Spinal cord (tissue), 9 donors: ENCODE measurements at regions not wholly inside any gene's neighbourhood (a gene's known extent, or its start where the extent isn't known, plus 50 kb on each side); places are given as distances from the start of the nearest gene placed in this dataset.

Source experiments
- DNase-seq, 6 donors: peaks; one replicate each; pipeline versions ENCODE4 v3.0.0 to v3.0.0-alpha.2; 2013 to 2015; ENCODE audit warnings: low spot score in 6 of 6, low read depth in 4 of 6
- H3K27ac ChIP-seq: one replicate; pipeline ENCODE4 v1.5.1; 2013; ENCODE audit warnings: low read depth, low read length, control low read depth
- H3K27me3 ChIP-seq: one replicate; pipeline ENCODE4 v1.6.1; 2013; ENCODE audit warnings: low read length; ENCODE audit not compliant: control insufficient read depth, insufficient read depth
- H3K36me3 ChIP-seq: one replicate; pipeline ENCODE4 v1.6.1; 2013; ENCODE audit warnings: low read length; ENCODE audit not compliant: control insufficient read depth, insufficient read depth
- H3K4me1 ChIP-seq: one replicate; pipeline ENCODE4 v1.6.1; 2013; ENCODE audit warnings: low read length; ENCODE audit not compliant: control insufficient read depth, insufficient read depth
- H3K4me3 ChIP-seq: one replicate; pipeline ENCODE4 v1.5.1; 2013; ENCODE audit warnings: low read depth, low read length, control low read depth
- H3K9me3 ChIP-seq: one replicate; pipeline ENCODE4 v1.6.1; 2013; ENCODE audit warnings: low read length; ENCODE audit not compliant: control insufficient read depth, insufficient read depth
- WGBS: methylation state at CpG from one replicate; pipeline ENCODE4 v1.1.5; 2013; ENCODE audit warnings: missing lambda C conversion rate; ENCODE audit not compliant: insufficient coverage; 5-methylcytosine and 5-hydroxymethylcytosine counted together
- donor health status: healthy.

- WGBS = 33% methylated on average over 1 of the region's 2 CpGs
- no peaks in the 10 kb centered on the region for H3K36me3 ChIP-seq
- no peak for DNase-seq
- no peaks in the 10 kb centered on the region for H3K9me3 ChIP-seq
- no peaks in the 10 kb centered on the region for H3K4me1 ChIP-seq
- H3K27me3 ChIP-seq = no peaks in the 10 kb centered on the region
- no peak overlapping the region for H3K4me3 ChIP-seq
- no peak overlapping the region for H3K27ac ChIP-seq
Measured at GRCh38 chr1:244137276-244137675, 86.2 kb downstream of the ZBTB18 start.

GRCh38 chr1:244137725-244138124 lies 86.6 kb downstream of the ZBTB18 start:
- Histone ChIP-seq H3K9me3 (no peaks in the 10 kb centered on the region), H3K4me1 (no peaks in the 10 kb centered on the region), H3K27ac (no peak overlapping the region), H3K4me3 (no peak overlapping the region), H3K36me3 (no peaks in the 10 kb centered on the region), H3K27me3 (no peaks in the 10 kb centered on the region)
- WGBS = 76% methylated on average over 3 of the region's 6 CpGs
- DNase-seq = peak in 1 of 6 donors; percentile 23

DNA sequence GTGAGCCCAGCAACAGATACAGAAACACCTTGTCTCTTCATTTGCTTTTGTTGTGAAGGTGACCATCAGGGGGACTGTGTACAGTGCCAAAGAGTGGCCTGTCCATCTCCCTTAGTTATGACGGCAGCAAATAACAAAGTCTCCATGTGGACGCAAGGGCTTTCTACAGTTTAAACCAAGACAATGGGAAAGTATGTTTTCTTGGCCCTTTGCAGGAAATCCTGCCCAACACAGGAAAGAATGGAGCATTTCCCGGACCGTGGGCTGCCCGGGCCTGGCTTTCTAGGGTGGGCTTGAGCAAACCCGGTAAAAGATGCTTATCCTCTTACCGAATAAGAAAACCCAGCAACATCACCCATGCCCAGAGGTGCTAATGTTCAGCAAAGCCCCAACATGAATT lies 87.3 kb downstream of the ZBTB18 start:
- no peaks in the 10 kb centered on the region for H3K9me3 ChIP-seq
- no peak overlapping the region for H3K27ac ChIP-seq
- H3K4me3 ChIP-seq = no peak overlapping the region
- H3K36me3 ChIP-seq = no peaks in the 10 kb centered on the region
- no peak for DNase-seq
- 98% methylated on average over 5 of the region's 7 CpGs for WGBS
- no peaks in the 10 kb centered on the region for H3K27me3 ChIP-seq
- no peaks in the 10 kb centered on the region for H3K4me1 ChIP-seq

DNA sequence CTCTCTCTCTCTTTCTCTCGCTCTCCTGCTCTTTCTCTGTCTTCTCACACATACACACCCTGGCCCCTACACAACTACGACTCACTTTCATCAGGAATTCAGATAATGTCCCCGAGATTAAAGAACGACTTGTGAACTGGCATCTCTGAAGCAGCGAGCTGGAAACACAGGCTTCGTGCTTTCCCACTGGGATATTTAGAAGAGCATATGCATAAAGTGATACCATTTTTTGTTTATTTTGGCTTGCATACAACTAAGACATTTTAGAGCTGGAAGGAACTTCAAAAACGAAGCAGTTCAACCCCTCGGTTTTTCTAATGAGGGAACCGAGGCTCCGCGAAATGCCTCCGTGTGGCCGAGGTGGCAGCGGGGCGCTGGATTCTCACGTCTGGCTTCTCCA lies 88.6 kb downstream of the ZBTB18 start:
- peak in 2 of 6 donors; percentile 47 to 72 for DNase-seq
- no peak overlapping the region for H3K4me3 ChIP-seq
- WGBS = 64% methylated on average over 15 of the region's 16 CpGs
- H3K27ac ChIP-seq = no peak overlapping the region
- no peaks in the 10 kb centered on the region for H3K9me3 ChIP-seq
- no peaks in the 10 kb centered on the region for H3K36me3 ChIP-seq
- no peaks in the 10 kb centered on the region for H3K27me3 ChIP-seq
- no peaks in the 10 kb centered on the region for H3K4me1 ChIP-seq

DNA sequence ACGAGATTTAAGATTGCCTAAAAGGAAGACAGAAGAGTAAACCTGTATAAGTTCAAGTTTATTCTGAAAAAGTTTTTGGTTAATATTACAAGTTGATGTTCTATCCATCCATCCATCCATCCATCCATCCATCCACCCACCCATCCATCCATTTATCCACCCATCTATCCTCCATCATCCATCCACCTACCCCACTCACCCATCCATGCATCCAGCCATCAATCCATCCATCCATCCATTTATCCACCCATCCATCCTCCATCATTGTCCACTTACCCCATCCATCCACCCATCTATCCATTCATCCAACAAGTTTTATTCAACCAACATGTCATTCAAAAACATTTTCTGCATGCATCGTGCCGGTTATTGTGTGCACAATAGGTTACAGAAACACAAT lies 89.3 kb downstream of the ZBTB18 start:
- DNase-seq = no peak
- no peaks in the 10 kb centered on the region for H3K9me3 ChIP-seq
- no CpG with 5 or more reads among the region's 3 CpGs for WGBS
- H3K27me3 ChIP-seq = no peaks in the 10 kb centered on the region
- H3K4me1 ChIP-seq = no peaks in the 10 kb centered on the region
- H3K4me3 ChIP-seq = no peak overlapping the region
- no peak overlapping the region for H3K27ac ChIP-seq
- no peaks in the 10 kb centered on the region for H3K36me3 ChIP-seq

DNA sequence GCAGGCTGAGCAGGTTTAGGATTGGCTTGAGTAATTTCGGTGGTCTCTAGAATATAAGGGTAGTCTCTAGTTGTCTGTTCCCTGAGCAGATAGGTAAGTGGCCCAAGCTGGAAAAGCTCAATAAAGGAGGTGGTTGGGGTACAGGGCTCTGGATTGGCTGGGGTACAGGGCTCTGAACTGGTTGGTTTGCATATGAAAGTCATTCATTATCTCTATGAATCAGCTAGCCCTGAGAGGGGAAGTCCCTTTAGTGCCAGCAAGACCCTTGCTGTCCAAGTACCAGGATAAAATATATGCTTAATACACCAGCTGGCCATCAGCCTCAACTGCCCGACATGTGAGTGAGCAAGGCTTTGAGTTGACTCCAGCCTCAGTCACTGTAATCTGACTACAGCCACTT lies 93.0 kb downstream of the ZBTB18 start:
- Histone ChIP-seq H3K4me1 (no peaks in the 10 kb centered on the region), H3K27me3 (no peaks in the 10 kb centered on the region), H3K27ac (no peak overlapping the region), H3K4me3 (no peak overlapping the region), H3K36me3 (no peaks in the 10 kb centered on the region), H3K9me3 (no peaks in the 10 kb centered on the region)
- no peak for DNase-seq
- 100% methylated on average over 1 of the region's 2 CpGs for WGBS

GRCh38 chr1:244150071-244150470 lies 99.0 kb downstream of the ZBTB18 start:
- WGBS = 55% methylated on average over 5 of the region's 5 CpGs

DNA sequence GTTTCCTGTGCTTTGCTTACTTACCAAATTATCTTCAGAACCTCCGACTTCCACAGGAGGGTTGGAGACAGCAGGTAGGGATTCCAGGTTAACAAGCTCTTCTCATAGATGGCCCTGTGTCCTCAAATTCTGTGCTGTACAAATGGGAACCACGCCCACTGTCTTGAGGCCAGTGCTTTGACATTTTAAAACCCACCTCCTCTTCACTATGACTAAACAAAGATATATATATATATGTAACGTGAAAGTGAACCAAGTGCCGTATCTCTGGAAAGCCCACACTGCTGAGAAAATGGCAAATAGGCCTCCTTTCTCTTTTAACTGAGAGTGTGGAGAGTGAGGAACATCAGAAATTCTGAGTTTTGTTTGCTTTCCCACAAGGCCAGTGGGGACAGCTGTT lies 99.6 kb downstream of the ZBTB18 start:
- Histone ChIP-seq H3K4me1 (peaks cover 9% of the 10 kb centered on the region), H3K36me3 (no peaks in the 10 kb centered on the region), H3K27me3 (peaks cover 6% of the 10 kb centered on the region), H3K27ac (no peak overlapping the region), H3K9me3 (no peaks in the 10 kb centered on the region), H3K4me3 (no peak overlapping the region)
- WGBS = 100% methylated on average over 1 of the region's 4 CpGs
- DNase-seq = no peak

More at GRCh38 chr1:244150071-244150470, 99.0 kb downstream of the ZBTB18 start:
- no peak for DNase-seq
- Histone ChIP-seq H3K4me1 (peaks cover 3% of the 10 kb centered on the region), H3K27me3 (peaks cover 3% of the 10 kb centered on the region), H3K9me3 (no peaks in the 10 kb centered on the region), H3K27ac (no peak overlapping the region), H3K4me3 (no peak overlapping the region), H3K36me3 (no peaks in the 10 kb centered on the region)

GRCh38 chr1:244151537-244151936 lies 100.5 kb downstream of the ZBTB18 start:
- Histone ChIP-seq H3K27ac (no peak overlapping the region), H3K4me1 (peaks cover 10% of the 10 kb centered on the region), H3K4me3 (no peak overlapping the region), H3K36me3 (no peaks in the 10 kb centered on the region), H3K9me3 (no peaks in the 10 kb centered on the region), H3K27me3 (peaks cover 6% of the 10 kb centered on the region)
- WGBS = no CpG with 5 or more reads among the region's 4 CpGs
- DNase-seq = no peak

GRCh38 chr1:244154508-244154871 lies 103.4 kb downstream of the ZBTB18 start:
- peaks cover 6% of the 10 kb centered on the region for H3K27me3 ChIP-seq
- peaks cover 10% of the 10 kb centered on the region for H3K4me1 ChIP-seq
- no peak overlapping the region for H3K27ac ChIP-seq
- DNase-seq = no peak
- H3K36me3 ChIP-seq = no peaks in the 10 kb centered on the region
- 0% methylated on average over 1 of the region's 5 CpGs for WGBS
- H3K4me3 ChIP-seq = no peak overlapping the region
- H3K9me3 ChIP-seq = no peaks in the 10 kb centered on the region
